ENCODE measurements at regions not wholly inside any gene's neighbourhood (a gene's known extent, or its start where the extent isn't known, plus 50 kb on each side); places are given as distances from the start of the nearest gene placed in this dataset.

GRCh38 chr10:62511656-62512055 lies 137.5 kb downstream of the ZNF365 start:
- no peak for DNase-seq (ENCODE audit: extremely low spot score in 2 of 2)
- no peaks in the 10 kb centered on the region for H3K4me1 ChIP-seq
- intact Hi-C loops (cut with DNase I): no loop called here
- H3K27ac ChIP-seq: no peak overlapping the region
- no peaks in the 10 kb centered on the region for H3K36me3 ChIP-seq
- no peaks in the 10 kb centered on the region for H3K27me3 ChIP-seq
- H3K4me3 ChIP-seq: no peak overlapping the region
- H3K9me3 ChIP-seq: no peaks in the 10 kb centered on the region
- TF ChIP-seq POLR2AphosphoS5 (IDR thresholded peaks at IDR 0.05; ENCODE audit: insufficient read depth in 1 of 2, low read depth in 1 of 2) (no peak), CTCF (IDR thresholded peaks at IDR 0.05) (no peak), POLR2A (IDR thresholded peaks at IDR 0.05) (no peak)

- Histone ChIP-seq H3K4me1 (no peaks in the 10 kb centered on the region), H3K27me3 (no peaks in the 10 kb centered on the region), H3K9me3 (no peaks in the 10 kb centered on the region), H3K27ac (no peak overlapping the region), H3K4me3 (no peak overlapping the region), H3K36me3 (no peaks in the 10 kb centered on the region)
- intact Hi-C loops (cut with DNase I): no loop called here
- TF ChIP-seq POLR2AphosphoS5 (IDR thresholded peaks at IDR 0.05; ENCODE audit: insufficient read depth in 1 of 2, low read depth in 1 of 2) (no peak), CTCF (IDR thresholded peaks at IDR 0.05) (no peak), POLR2A (IDR thresholded peaks at IDR 0.05) (no peak)
- no peak for DNase-seq (ENCODE audit: extremely low spot score in 2 of 2)
Observed at GRCh38 chr10:62512732-62513475, 138.7 kb downstream of the ZNF365 start.

GRCh38 chr10:62514079-62514693 lies 140.0 kb downstream of the ZNF365 start:
- TF ChIP-seq POLR2A (IDR thresholded peaks at IDR 0.05): no peak
- no peak for TF ChIP-seq CTCF (IDR thresholded peaks at IDR 0.05)
- no peak for TF ChIP-seq POLR2AphosphoS5 (IDR thresholded peaks at IDR 0.05; ENCODE audit: insufficient read depth in 1 of 2, low read depth in 1 of 2)
- DNase-seq (ENCODE audit: extremely low spot score in 2 of 2): no peak
- no peaks in the 10 kb centered on the region for H3K27me3 ChIP-seq
- H3K4me1 ChIP-seq: no peaks in the 10 kb centered on the region
- H3K4me3 ChIP-seq: no peak overlapping the region
- intact Hi-C loops (cut with DNase I): no loop called here
- no peaks in the 10 kb centered on the region for H3K9me3 ChIP-seq
- no peak overlapping the region for H3K27ac ChIP-seq
- H3K36me3 ChIP-seq: no peaks in the 10 kb centered on the region

GRCh38 chr10:62517252-62517651 lies 143.1 kb downstream of the ZNF365 start:
- H3K27ac ChIP-seq: no peak overlapping the region
- intact Hi-C loops (cut with DNase I): no loop called here
- no peaks in the 10 kb centered on the region for H3K36me3 ChIP-seq
- no peak for DNase-seq (ENCODE audit: extremely low spot score in 2 of 2)
- no peaks in the 10 kb centered on the region for H3K27me3 ChIP-seq
- no peaks in the 10 kb centered on the region for H3K9me3 ChIP-seq
- no peak overlapping the region for H3K4me3 ChIP-seq
- H3K4me1 ChIP-seq: no peaks in the 10 kb centered on the region
- TF ChIP-seq CTCF (IDR thresholded peaks at IDR 0.05) (no peak), POLR2A (IDR thresholded peaks at IDR 0.05) (no peak), POLR2AphosphoS5 (IDR thresholded peaks at IDR 0.05; ENCODE audit: insufficient read depth in 1 of 2, low read depth in 1 of 2) (no peak)
